Limb (tissue), 2 donors: ENCODE measurements at regions not wholly inside any gene's neighbourhood (a gene's known extent, or its start where the extent isn't known, plus 50 kb on each side); places are given as distances from the start of the nearest gene placed in this dataset.
"Not testable (repeated sequence)": the region's sequence is repeated elsewhere in the genome, so short reads cannot be mapped to it uniquely, and the experiment has no call there.

Source experiments
- DNase-seq, 2 donors: peaks; one replicate each; pipeline ENCODE4 v3.0.0-alpha.2; 2016; ENCODE audit errors: extremely low spot score in 2 of 2

DNA sequence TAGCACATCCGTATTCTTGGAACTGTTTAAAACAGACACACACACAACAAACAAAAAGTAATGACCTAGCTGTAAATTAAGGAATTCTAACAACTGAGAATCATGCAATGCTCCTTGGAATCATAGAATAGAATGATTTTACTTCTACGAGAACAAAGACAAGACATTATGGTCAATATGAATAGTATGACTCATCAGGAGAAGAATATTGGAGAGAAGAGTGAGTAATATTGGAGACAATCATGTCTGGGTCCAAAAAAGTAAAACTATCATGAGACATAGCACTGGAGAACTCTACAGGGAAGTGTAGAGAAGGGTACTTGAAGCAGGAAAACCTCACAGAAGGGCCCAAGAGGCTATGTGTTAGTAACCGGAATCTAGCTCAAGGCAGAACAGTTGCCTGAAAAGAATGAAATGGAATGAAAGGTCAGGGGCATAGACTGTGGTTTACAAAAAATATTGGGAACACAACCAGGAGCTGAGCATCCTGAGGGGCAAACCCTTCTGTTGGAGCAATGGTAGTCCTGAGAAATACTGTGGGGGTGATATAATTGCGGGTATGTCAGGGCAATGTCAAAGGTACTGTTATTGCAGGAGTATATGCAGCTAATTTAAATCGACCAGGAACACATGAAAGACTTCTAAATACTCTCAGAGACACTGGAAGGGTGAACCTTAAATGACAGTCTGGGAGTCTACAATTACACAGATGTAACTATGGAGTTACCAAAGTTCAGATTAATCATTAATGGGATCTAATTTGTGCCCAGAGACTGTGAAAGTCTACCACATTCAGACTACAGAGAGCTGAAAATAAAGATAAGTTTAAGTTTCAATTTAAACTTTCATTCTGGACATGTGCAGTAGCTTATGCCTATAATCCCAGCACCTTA, 201.2 kb downstream of the BCHE start:
- DNase-seq, result no peak

DNA sequence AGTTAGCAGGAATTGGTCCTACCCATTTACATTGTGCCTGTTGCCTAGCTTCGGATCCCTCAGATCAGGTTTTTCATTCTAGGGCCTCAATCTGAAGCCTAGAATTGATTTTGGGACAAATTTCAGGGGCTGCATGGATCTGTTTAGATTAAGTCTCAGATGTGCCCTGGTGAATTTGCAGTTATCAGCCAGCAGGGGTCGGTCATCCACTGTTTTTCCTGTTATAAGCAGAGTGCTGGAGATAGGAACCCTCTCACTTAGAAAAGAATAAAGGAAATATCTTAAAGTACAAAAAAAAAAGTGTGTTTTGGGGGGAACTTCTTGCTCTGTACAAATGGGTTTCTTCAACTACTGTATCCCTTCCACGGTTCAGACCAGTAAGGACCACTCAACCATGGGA, 212.5 kb downstream of the BCHE start:
- DNase-seq, result no peak

DNA sequence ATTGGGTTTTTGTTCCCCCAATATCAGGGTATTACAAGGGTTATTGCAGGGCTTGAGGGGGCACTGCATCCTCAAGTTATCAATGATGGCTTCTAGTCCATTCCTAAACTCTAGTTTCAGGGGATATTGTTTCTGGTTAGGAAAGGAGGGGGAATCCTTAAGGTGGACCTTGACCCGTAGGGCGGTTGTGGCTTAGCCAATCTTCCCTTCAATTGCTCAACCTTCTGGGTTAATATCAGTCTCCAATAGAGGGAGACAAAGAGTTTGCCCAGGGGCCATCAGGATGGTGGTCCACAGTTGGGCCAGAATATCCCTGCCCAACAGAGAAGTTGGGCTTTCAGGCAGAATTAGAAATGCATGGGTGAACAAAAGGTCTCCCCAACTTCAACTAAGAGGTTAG, 214.9 kb downstream of the BCHE start:
- no peak for DNase-seq

DNA sequence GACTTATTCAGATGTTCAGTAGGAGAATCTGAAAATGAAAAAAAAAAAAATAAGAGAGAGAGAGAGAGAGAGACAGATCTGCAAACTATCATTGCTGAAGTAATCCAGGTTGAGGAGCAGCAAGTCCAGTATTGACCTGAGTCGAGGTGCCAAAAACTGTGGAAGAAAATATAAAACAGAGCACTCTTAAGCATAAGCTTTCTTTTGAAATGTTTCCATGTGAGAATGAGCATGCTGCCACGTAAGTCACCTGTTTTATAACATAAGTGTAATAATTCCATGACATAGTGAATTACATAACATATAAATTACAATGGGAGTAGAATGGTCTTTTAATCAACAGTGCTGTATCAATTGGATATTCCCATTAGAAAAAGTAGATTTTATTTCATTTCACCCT, 218.2 kb downstream of the BCHE start:
- no peak for DNase-seq

DNA sequence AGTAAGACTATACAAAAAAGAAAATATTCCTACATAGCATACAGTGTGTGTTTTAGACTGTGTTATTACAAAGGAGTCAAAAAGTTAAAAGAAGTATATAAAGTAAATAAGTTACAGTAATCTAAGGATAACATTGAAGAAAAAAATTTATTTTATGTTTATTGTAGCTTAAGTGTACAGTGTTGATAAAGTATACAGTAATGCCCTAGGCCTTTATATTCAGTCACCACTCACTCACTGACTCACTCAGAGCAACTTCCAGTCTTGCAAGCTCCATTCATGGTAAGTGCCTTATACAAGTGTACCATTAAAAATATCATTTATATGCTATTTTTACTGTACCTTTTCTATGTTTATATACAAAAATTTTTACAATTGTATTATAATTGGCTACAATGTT, 220.1 kb downstream of the BCHE start:
- no peak for DNase-seq

DNA sequence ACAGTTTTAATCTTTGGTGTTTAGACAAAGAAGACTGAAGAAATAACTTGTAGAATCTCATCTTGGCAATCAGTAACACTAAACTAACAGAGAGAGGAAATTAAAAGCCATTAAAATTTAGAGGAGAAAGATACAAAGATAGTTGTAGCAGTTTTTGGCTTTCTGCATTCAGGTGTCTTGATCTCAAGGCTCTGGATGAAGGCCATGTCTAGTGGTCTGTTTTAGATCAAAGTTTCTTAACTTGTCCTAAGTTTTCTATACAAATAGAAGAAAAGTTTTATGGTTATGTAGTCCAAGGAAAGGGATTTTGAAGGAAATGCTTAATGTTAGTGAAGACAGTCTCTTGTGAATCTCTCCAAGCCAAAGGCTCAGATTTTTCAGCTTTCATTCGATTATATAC, 222.9 kb downstream of the BCHE start:
- DNase-seq, result no peak

DNA sequence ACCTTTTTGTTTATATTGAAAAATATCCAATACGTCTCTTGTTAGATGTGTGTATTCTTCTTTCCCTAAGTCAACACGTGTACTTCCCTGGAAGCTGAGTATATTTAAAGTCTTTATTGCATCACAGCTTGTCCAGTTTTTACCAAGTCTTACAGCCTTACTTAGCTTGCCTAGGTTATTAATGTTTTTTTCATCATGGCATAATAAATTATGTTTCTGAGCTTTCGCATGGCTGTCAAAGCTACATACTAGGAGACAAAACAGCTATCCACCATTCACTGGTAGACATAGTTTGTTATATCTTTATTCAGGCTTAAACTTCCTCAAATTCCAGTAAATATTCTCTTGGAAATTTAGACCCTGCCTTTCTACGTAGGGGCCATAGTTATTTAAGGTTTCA, 224.2 kb downstream of the BCHE start:
- DNase-seq, result no peak

DNA sequence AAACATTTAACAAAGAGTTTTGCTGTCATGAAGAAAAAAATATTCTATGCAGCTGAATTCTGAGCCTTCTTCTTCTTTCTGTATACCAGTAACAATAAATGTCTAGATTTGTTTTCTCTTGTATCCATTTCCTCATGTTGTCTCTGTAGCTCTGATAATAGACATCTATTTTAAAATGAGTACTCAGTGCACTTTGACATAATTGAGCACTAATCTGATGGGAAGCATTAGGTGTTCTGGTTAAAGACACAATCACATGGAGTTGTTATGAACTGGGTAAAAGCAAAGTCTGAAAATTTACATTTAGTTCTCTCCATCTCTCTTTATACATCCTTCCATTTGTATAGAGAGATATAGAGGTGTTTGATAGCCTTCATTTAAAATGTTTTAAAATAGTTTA, 230.0 kb downstream of the BCHE start:
- DNase-seq, result no peak

DNA sequence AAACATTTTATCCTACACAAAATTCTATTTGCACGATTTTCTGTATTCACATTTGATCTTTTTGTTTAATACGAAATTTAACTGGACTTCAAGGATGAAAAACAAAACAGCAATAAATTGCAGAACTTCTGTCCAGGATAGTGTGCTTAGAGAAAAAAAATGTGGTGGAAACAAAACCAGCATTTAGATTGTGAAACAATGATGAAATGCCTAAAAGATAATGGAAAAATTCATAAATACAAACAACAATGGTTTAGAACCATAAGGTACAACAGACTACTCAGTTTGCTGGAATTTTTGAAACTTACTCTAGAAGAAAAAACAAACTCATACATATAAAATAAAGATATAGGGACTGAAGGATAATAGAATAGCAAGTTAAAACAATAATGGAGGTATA, 234.0 kb downstream of the BCHE start:
- DNase-seq, result no peak

DNA sequence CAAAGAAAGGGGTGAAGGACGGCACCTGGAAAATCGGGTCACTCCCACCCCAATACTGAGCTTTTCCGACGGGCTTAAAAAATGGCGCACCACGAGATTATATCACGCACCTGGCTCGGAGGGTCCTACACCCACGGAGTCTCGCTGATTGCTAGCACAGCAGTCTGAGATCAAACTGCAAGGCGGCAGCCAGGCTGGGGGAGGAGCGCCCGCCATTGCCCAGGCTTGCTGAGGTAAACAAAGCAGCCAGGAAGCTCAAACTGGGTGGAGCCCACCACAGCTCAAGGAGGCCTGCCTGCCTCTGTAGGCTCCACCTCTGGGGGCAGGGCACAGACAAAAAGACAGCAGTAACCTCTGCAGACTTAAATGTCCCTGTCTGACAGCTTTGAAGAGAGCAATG, 264.7 kb downstream of the BCHE start:
- not testable (repeated sequence) for DNase-seq

DNA sequence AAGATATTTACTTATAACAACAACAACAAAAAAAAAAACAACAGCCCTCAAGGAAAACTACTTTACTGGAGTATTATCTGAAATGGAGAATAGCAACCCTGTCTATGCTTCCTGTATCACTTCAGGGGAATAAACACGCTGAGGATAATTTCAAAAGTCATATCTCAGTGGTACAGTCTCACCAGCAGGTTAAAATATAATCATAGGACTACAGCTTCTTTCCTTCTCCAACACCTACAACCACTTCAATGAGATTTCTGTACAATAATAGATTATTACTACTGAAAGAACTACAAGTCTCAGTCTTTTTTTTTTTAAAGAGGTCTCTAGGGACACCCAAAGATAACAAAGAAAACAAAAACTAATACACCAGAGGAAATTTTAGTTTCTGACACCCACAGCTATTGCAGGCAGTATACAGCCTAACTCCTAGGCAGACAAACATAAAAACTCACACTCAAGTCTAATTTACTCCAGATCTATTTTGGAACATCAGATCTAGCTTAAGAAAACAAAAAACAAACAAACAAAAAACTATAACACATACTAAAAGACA, 268.2 kb downstream of the BCHE start:
- DNase-seq, result no peak

DNA sequence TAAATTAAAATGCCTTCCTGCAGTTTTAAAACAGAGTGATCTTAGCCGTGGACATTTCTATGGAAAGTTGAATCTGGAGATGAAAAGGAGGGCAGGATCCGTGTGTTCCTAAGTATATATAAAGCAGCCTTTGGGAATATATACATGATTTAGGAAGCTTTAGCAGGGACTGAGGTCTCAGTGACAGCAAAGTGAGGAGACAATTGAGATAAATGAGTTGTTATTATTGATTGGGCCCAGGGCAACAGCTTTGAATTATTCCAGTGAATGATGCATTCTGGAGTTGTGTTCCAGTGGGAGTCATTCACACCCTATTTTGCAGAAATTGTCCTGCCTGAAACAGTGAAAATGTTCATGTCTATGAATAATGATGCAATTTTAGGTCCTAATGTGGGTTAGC, 281.4 kb downstream of the BCHE start:
- DNase-seq, result no peak

DNA sequence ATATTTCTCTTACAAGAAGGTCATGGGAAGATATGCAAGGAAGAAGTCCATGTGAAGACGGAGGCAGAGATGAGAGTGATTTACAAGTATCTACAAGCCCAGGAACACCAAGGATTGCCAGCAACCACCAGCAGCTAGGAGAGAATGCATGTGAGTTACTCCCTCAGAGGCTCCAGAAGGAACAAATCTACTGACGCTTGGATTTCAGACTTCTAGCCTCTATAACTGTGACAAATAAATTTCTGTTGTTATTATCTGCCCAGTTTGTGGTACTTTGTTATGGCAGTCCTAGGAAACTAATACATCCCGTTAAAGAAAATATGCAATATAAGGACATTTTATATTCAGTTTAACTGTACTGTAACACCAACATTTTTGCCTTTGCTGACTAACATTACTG, 283.9 kb downstream of the BCHE start:
- DNase-seq, result no peak

DNA sequence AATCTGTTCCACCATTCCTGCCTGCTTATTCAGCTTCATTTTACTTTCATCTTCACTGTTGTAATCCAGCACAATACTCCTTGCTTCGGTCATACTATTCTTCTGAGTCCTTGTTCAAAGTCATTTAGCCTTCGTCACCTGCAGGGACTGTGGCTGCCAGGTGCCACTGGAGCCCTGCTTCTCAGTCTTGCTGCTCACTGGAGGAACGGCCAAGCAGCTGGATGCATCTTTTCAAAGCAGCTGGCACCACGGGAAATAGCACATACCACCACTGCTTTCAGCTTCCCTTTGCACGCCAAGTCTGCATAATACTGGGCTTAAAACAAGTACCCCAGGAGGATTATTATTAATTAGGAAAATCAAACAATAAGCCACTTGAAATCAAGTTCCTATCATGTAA, 287.6 kb downstream of the BCHE start:
- DNase-seq, result no peak

DNA sequence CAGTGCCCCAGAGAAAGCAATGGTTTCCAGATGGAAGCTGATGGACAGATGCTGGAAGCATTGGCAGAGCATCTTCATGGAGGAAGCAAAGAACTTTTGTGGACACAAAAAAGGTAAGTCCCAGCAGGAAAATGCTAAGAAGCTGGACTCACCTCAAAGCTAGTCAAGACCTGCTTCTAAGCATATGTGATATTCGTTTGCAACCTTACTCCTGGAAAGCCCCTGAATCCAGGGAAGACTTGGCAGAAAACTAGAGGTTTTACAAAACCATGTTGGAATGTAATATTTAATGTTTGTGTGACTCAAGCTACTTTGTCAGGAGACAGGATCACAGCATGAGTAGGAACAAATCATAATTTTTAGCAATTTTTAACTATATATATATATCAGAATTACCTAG, 288.2 kb downstream of the BCHE start:
- DNase-seq, result no peak

DNA sequence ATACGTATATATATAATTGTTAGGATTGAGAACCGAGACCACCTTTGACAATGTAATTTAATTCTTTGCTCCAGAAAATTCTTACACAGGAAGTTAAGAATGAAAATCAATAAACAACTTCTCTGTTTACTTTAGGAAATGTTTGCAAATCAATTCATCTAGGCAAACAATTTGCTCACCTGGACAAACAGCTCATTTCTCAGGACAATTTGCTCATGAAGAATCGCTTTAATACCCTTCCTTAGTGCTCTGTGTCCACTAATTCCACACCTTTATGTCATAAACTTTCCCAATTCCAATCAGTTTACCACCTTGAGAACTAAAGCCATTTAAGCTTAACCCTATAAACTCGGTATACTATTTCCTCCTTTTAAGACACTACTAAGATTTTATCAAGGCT, 292.2 kb downstream of the BCHE start:
- no peak for DNase-seq

DNA sequence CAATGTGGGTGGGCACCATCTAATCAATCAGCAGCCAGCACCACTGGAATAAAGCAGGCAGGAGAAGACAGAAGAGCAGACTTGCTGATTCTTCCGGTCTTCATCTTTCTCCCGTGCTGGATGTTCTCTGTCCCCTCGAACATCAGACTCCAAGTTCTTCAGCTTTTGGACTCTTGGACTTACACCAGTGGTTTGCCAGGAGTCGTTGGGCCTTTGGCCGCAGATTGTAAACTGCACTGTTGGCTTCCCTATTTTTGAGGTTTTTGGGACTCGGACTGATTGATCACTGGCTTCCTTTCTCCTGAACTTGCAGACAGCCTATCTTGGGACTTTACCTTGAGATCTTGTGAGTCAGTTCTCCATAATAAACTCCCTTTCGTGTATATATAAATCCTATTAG, 292.8 kb downstream of the BCHE start:
- no peak for DNase-seq

DNA sequence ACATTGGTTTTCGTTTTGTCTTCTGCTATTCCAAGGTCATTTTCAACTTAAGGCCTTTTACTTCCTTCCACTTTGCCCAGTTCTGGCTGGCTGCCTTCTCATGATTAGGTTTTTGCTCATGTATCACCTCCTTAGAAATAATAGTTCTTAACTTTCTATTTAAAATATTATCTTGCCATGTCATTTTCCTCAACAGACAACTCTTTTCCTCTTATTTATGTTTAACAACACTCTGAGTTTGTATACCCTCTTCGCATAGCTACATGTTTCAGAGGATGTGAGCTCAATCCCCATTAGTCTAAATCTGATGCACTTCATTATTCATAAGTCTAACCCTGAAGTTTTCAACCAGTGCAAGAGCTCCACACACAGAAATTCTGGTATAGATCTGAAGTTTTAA, 299.1 kb downstream of the BCHE start:
- no peak for DNase-seq

DNA sequence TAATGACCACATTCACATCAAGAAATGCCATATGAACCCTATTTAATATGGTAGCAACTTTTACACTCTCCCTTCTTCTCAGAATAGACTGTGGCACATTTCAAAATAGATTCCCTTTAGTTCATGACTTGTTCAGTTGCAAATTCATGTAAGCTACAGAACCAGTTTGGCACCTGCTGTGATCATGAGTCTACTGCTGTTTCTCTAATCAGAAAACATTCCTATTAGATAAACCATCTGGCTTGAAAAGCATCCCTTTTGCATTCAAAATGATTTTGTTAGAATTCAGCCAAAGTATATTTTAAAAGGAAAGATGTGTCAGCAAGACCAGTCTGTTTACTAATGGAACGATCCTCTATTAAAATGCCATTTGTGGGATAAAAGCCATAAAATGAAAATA, 304.4 kb downstream of the BCHE start:
- DNase-seq, result no peak

DNA sequence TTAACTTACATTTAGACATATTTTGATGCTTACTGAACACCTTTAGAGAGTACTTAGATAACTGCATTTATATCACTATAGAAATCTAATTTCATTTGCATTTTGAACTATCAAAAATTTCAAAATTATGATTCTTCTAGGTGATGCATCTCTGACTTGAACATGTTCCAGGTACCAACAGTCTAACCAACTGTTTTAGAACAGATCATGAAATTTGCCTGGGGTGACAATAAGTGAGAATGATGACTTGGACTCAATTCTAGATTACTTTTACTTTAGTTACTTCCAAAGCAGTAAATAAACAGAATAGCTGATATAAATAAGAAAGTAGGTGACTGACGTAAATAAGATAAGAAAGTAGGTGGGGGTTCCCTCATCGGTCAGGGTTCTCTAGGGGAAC, 307.8 kb downstream of the BCHE start:
- no peak for DNase-seq

DNA sequence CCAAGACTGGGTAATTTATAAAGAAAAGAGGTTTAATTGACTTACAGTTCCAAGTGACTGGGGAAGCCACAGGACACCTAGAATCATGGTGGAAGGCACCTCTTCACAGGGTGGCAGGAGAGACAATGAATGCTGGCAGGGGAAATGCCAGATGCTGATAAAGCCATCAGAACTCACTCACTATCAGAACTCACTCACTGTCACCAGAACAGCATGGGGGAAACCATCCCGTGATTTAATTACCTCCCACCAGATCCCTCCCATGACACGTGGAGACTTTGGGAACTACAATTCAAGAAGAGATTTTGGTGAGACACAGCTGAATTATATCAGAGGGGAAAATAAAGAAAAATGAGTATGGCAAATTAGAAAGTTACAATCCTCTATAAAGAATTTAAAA, 310.9 kb downstream of the BCHE start:
- no peak for DNase-seq

DNA sequence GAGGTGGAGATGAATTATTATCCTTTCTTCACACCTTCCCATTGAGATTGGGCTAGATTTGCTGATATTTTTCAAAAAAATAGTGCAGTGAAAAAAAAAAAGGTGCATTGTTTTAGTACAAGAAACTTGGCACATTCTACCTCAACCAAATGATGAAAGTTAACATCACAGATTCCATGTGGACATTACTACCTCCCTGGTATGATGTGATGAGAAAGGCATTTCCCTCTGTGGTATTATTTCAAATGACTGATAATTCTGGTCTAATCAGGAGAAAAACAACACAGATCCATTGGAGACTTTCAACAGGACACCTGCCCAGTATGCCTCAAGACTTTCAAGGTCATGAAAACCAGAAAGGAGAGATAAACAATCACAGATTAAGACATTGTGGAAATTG, 313.4 kb downstream of the BCHE start:
- no peak for DNase-seq

DNA sequence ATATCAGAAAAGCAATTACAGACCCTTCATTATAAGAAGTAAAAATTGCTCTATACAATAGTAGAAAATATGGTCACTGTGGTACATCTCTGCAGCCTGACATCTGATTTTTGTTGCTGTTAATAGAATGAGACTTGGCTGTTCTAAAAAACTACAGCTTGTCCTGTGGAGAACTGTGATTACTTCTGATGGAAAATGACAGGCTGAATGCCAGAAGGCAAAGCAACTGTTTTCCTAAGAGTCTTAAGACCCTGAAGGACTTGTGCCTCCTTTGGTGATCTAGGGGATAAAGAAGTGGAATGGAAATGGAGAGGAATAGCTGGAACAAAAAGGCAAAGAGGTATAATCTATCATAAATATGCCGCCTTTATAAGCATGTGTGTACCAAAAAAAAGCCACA, 314.8 kb downstream of the BCHE start:
- no peak for DNase-seq
